CD4-positive, alpha-beta T cell treated with Interleukin-1 beta for 1 hour (primary cell): ENCODE measurements at regions not wholly inside any gene's neighbourhood (a gene's known extent, or its start where the extent isn't known, plus 50 kb on each side); places are given as distances from the start of the nearest gene placed in this dataset.
"Not testable (repeated sequence)": the region's sequence is repeated elsewhere in the genome, so short reads cannot be mapped to it uniquely, and the experiment has no call there.

Experiments used
- DNase-seq, 2 donors: peaks; one replicate each; pipeline ENCODE4 v3.0.0-alpha.2; 2020 to 2022

- DNase-seq, result no peak
Observed at GRCh38 chr2:220821683-220822082, 750.4 kb downstream of the EPHA4 start.

GRCh38 chr2:220823590-220823989 lies 748.5 kb downstream of the EPHA4 start:
- DNase-seq, result not testable (repeated sequence)

- no peak for DNase-seq
Observed at GRCh38 chr2:220833446-220833845, 738.7 kb downstream of the EPHA4 start.

GRCh38 chr2:220835583-220835982 lies 736.5 kb downstream of the EPHA4 start:
- DNase-seq, result no peak

- DNase-seq, result no peak
Observed at GRCh38 chr2:220837226-220837625, 734.9 kb downstream of the EPHA4 start.

GRCh38 chr2:220842901-220843665 lies 729.0 kb downstream of the EPHA4 start:
- DNase-seq, result no peak

GRCh38 chr2:220845766-220846273 lies 726.3 kb downstream of the EPHA4 start:
- no peak for DNase-seq

- no peak for DNase-seq
Observed at GRCh38 chr2:220847006-220847405, 725.1 kb downstream of the EPHA4 start.

GRCh38 chr2:220847589-220847988 lies 724.5 kb downstream of the EPHA4 start:
- DNase-seq, result no peak

- no peak for DNase-seq
Observed at GRCh38 chr2:220849433-220849832, 722.7 kb downstream of the EPHA4 start.

- no peak for DNase-seq
Observed at GRCh38 chr2:220850116-220850515, 722.0 kb downstream of the EPHA4 start.

- no peak for DNase-seq
Observed at GRCh38 chr2:220855296-220855695, 716.8 kb downstream of the EPHA4 start.

GRCh38 chr2:220856486-220856885 lies 715.6 kb downstream of the EPHA4 start:
- no peak for DNase-seq

- no peak for DNase-seq
Observed at GRCh38 chr2:220857368-220857767, 714.7 kb downstream of the EPHA4 start.

GRCh38 chr2:220858101-220858500 lies 714.0 kb downstream of the EPHA4 start:
- no peak for DNase-seq

GRCh38 chr2:220871909-220872308 lies 700.2 kb downstream of the EPHA4 start:
- DNase-seq, result no peak

- DNase-seq, result no peak
Observed at GRCh38 chr2:220876080-220876824, 695.9 kb downstream of the EPHA4 start.

- no peak for DNase-seq
Observed at GRCh38 chr2:220877491-220877890, 694.6 kb downstream of the EPHA4 start.

GRCh38 chr2:220877897-220878296 lies 694.2 kb downstream of the EPHA4 start:
- no peak for DNase-seq

GRCh38 chr2:220880623-220881596 lies 691.2 kb downstream of the EPHA4 start:
- DNase-seq, result no peak

GRCh38 chr2:220882507-220882906 lies 689.6 kb downstream of the EPHA4 start:
- no peak for DNase-seq

GRCh38 chr2:220885593-220885992 lies 686.5 kb downstream of the EPHA4 start:
- DNase-seq, result no peak
